Endothelial cell of umbilical vein (primary cell): ENCODE measurements at regions not wholly inside any gene's neighbourhood (a gene's known extent, or its start where the extent isn't known, plus 50 kb on each side); places are given as distances from the start of the nearest gene placed in this dataset.

Experiments
- BruUV-seq: library from RNA; stranded (reverse); fragments of 400-500 nt; replicated peaks from 2 replicates; lab custom pipeline; 2021; lab: Mats Ljungman, UMichigan
- CTCF ChIA-PET: fragments of 300-600, 350-600 bp; sonication (Branson Sonifier 250); formaldehyde crosslinking; loops from one replicate; lab custom pipeline; 2021; ENCODE audit warnings: antibody characterized with exemption, inconsistent platforms; lab: Charles Lee
- POLR2A ChIA-PET: fragments of 300-600, 350-600 bp; sonication (Branson Sonifier 250); formaldehyde crosslinking; loops from one replicate; lab custom pipeline; 2021; ENCODE audit warnings: antibody characterized with exemption, inconsistent platforms; lab: Charles Lee
- DNase-seq: peaks from one replicate; pipeline ENCODE4 v3.0.0-alpha.2; 2011; ENCODE audit warnings: low read depth, low spot score
- FAIRE-seq: peaks from 2 replicates; lab custom pipeline; 2011; peaks lifted over from hg19 to GRCh38; lab: Jason Lieb, UNC
- H2AFZ ChIP-seq: 2 replicates; pipeline ENCODE4 v1.6.0; 2012; ENCODE audit warnings: low read depth, low read length, control low read depth, inconsistent platforms
- H3K27ac ChIP-seq: 2 replicates; pipeline ENCODE4 v1.5.1; 2011; ENCODE audit warnings: low read depth, mild to moderate bottlenecking, control low read depth, low read length, moderate library complexity; ENCODE audit not compliant: insufficient read depth
- H3K27me3 ChIP-seq, 2 experiments: 2 replicates each; pipeline versions ENCODE4 v1.6.0 to v1.6.1; 2011; ENCODE audit warnings: low read length in 2 of 2, mixed read lengths in 1 of 2; ENCODE audit not compliant: control insufficient read depth in 2 of 2, insufficient read depth in 2 of 2
- H3K36me3 ChIP-seq, 2 experiments: 2 replicates in 1 of 2; 3 replicates in 1 of 2; pipeline ENCODE4 v1.5.1; 2011; ENCODE audit warnings: low read length in 2 of 2, mild to moderate bottlenecking in 1 of 2, moderate library complexity in 1 of 2; ENCODE audit not compliant: control insufficient read depth in 2 of 2, insufficient read depth in 2 of 2; ENCODE audit errors: extremely low read depth in 1 of 2
- H3K4me1 ChIP-seq: 3 replicates; pipeline ENCODE4 v1.5.1; 2011; ENCODE audit warnings: mild to moderate bottlenecking, low read length; ENCODE audit not compliant: control insufficient read depth, insufficient read depth; ENCODE audit errors: extremely low read depth
- H3K4me2 ChIP-seq: 2 replicates; pipeline ENCODE4 v1.6.1; 2011; ENCODE audit warnings: low read length, control low read depth, mixed read lengths; ENCODE audit not compliant: insufficient read depth
- H3K4me3 ChIP-seq, 3 experiments: fragments of 200-600 bp in 1 of 3; sonication (generic), shearing (Covaris generic) in 1 of 3; replicated peaks in 1 of 3; 2 replicates each; pipeline ENCODE4 v1.5.1; 2011 to 2016; ENCODE audit warnings: control low read depth in 3 of 3, low read length in 3 of 3, mild to moderate bottlenecking in 2 of 3, inconsistent platforms in 1 of 3, low read depth in 1 of 3, moderate library complexity in 1 of 3; ENCODE audit not compliant: insufficient read depth in 1 of 3
- H3K79me2 ChIP-seq: 2 replicates; pipeline ENCODE4 v1.6.0; 2012; ENCODE audit warnings: low read length, inconsistent platforms; ENCODE audit not compliant: control insufficient read depth, insufficient read depth
- H3K9ac ChIP-seq: replicated peaks from 2 replicates; pipeline ENCODE3; 2011; ENCODE audit warnings: low read length, control low read depth; ENCODE audit not compliant: insufficient read depth; ENCODE audit errors: extremely low read depth
- H3K9me1 ChIP-seq: replicated peaks from 3 replicates; pipeline ENCODE4 v1.6.0; 2011; ENCODE audit warnings: mild to moderate bottlenecking, low read length; ENCODE audit not compliant: control insufficient read depth, insufficient read depth; ENCODE audit errors: extremely low read depth
- H3K9me3 ChIP-seq: replicated peaks from 2 replicates; pipeline ENCODE4 v1.5.1; 2012; ENCODE audit warnings: low read length, inconsistent platforms; ENCODE audit not compliant: control insufficient read depth, insufficient read depth
- H4K20me1 ChIP-seq: replicated peaks from 2 replicates; pipeline ENCODE3; 2011; ENCODE audit warnings: mild to moderate bottlenecking, low read length; ENCODE audit not compliant: control insufficient read depth, insufficient read depth; ENCODE audit errors: extremely low read depth
- CTCF ChIP-seq, 2 donors: IDR thresholded peaks; 1 replicate in 1 of 2; 2 replicates in 1 of 2; pipeline ENCODE4 v1.5.1; 2011; ENCODE audit warnings: low read length in 2 of 2, mild to moderate bottlenecking in 2 of 2, moderate library complexity in 2 of 2, control low read depth in 1 of 2, inconsistent platforms in 1 of 2, low read depth in 1 of 2; ENCODE audit not compliant: insufficient read depth in 1 of 2; ENCODE audit errors: extremely low read depth in 1 of 2
- EZH2 ChIP-seq: IDR thresholded peaks from 2 replicates; pipeline ENCODE4 v1.6.1; 2012; ENCODE audit warnings: borderline replicate concordance, low read depth, mild to moderate bottlenecking, moderate library complexity, low read length, inconsistent platforms; ENCODE audit not compliant: severe bottlenecking
- FOS ChIP-seq: IDR thresholded peaks from 2 replicates; pipeline ENCODE4 v1.6.1; 2011; ENCODE audit warnings: mild to moderate bottlenecking, low read length, moderate library complexity, borderline replicate concordance; ENCODE audit not compliant: insufficient read depth
- GATA2 ChIP-seq: IDR thresholded peaks from 2 replicates; pipeline ENCODE4 v1.7.0; 2011; ENCODE audit warnings: low read depth, mild to moderate bottlenecking, moderate library complexity, mixed read lengths, low read length; ENCODE audit not compliant: insufficient read length, insufficient read depth
- JUN ChIP-seq: IDR thresholded peaks from 2 replicates; pipeline ENCODE4 v1.6.1; 2011; ENCODE audit warnings: borderline replicate concordance, low read depth; ENCODE audit not compliant: insufficient read length, insufficient read depth
- MAX ChIP-seq: IDR thresholded peaks from 2 replicates; pipeline ENCODE4 v1.6.1; 2011; ENCODE audit not compliant: insufficient read depth, insufficient read length
- MYC ChIP-seq: IDR thresholded peaks from one replicate; pipeline ENCODE4 v1.6.1; 2011; ENCODE audit warnings: mild to moderate bottlenecking, low read depth, low read length
- POLR2A ChIP-seq: IDR thresholded peaks from 2 replicates; pipeline ENCODE4 v1.6.1; 2012; ENCODE audit warnings: low read depth, mild to moderate bottlenecking, control low read depth, low read length
- POLR2AphosphoS5 ChIP-seq: IDR thresholded peaks from 2 replicates; pipeline ENCODE4 v1.6.1; 2012; ENCODE audit warnings: low read depth, mild to moderate bottlenecking, control low read depth, low read length, moderate library complexity; ENCODE audit not compliant: insufficient read depth
- dilution Hi-C: fragments of 300-500 bp; cut with MboI; formaldehyde crosslinking; loops from one replicate; pipeline ENCODE4 v1.15.0; 2019; ENCODE audit warnings: low sequenced_read_pairs; ENCODE audit not compliant: extremely low pct_ligation_motif_present
- intact Hi-C: fragments of 100-400 bp; cut with micrococcal nuclease; formaldehyde crosslinking; loops from one replicate; pipeline ENCODE4 v1.10.0; 2022

GRCh38 chr22:42207918-42208317 is 62.5 kb downstream of the TCF20 start:
- no TSS peak for BruUV-seq
- peaks cover 0 to 9% of the 10 kb centered on the region in 2 experiments for H3K36me3 ChIP-seq
- H3K9ac ChIP-seq: no peak overlapping the region
- no peak for FAIRE-seq
- POLR2A ChIA-PET: no interaction called here
- intact Hi-C loops: no loop called here
- H3K4me1 ChIP-seq: no peaks in the 10 kb centered on the region
- CTCF ChIA-PET: interaction anchor here (1.0 to 1.4 kb wide), 2 partner anchors 10 to 23 kb away, joined by 3 read pairs; no protein-coding TSS in a partner anchor
- no peaks in the 10 kb centered on the region for H3K9me1 ChIP-seq
- H3K79me2 ChIP-seq: peaks cover 32% of the 10 kb centered on the region
- H2AFZ ChIP-seq: no peak overlapping the region
- no peak for TF ChIP-seq POLR2AphosphoS5
- no peak for TF ChIP-seq GATA2
- no peak for TF ChIP-seq CTCF (IDR thresholded peaks at IDR 0.05; ENCODE audit: extremely low read depth in 1 of 2, insufficient read depth in 1 of 2, low read depth in 1 of 2, low read length in 2 of 2)
- no peak for TF ChIP-seq POLR2A
- no peak for TF ChIP-seq JUN
- TF ChIP-seq EZH2: no peak
- TF ChIP-seq MYC: no peak
- TF ChIP-seq MAX: no peak
- no peak for TF ChIP-seq FOS
- no peaks in the 10 kb centered on the region for H3K9me3 ChIP-seq
- H3K4me2 ChIP-seq: no peak overlapping the region
- no peaks in the 10 kb centered on the region for H3K27me3 ChIP-seq
- peaks cover 2% of the 10 kb centered on the region for H4K20me1 ChIP-seq
- H3K27ac ChIP-seq: no peak overlapping the region
- dilution Hi-C loops: no loop called here
- no peak for DNase-seq
- no peak overlapping the region for H3K4me3 ChIP-seq
